ENCODE measurements at regions not wholly inside any gene's neighbourhood (a gene's known extent, or its start where the extent isn't known, plus 50 kb on each side); places are given as distances from the start of the nearest gene placed in this dataset.

DNA sequence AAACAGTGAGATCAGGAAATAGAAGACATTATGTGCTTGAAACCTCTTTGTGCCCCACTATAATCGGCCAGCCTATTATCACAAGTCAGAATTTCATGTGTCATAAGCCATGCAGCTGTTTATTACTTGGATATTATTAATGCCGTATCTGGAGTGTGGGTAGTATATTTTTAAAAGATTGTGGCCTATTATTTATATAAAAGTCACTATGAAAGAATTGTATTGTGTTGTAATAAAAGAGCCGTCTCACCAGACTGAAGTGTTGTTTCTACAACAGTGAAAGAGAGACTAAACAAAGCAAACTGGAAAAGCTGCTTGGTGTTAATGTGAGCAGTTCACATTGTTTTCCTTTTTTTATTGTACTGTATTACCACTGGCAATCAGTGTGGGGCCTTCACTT is 449.1 kb downstream of the PSAT1 start:
- TF ChIP-seq, protein P1, sequence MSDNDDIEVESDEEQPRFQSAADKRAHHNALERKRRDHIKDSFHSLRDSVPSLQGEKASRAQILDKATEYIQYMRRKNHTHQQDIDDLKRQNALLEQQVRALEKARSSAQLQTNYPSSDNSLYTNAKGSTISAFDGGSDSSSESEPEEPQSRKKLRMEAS (IDR thresholded peaks at IDR 0.05) = no peak
- TF ChIP-seq, protein P2, sequence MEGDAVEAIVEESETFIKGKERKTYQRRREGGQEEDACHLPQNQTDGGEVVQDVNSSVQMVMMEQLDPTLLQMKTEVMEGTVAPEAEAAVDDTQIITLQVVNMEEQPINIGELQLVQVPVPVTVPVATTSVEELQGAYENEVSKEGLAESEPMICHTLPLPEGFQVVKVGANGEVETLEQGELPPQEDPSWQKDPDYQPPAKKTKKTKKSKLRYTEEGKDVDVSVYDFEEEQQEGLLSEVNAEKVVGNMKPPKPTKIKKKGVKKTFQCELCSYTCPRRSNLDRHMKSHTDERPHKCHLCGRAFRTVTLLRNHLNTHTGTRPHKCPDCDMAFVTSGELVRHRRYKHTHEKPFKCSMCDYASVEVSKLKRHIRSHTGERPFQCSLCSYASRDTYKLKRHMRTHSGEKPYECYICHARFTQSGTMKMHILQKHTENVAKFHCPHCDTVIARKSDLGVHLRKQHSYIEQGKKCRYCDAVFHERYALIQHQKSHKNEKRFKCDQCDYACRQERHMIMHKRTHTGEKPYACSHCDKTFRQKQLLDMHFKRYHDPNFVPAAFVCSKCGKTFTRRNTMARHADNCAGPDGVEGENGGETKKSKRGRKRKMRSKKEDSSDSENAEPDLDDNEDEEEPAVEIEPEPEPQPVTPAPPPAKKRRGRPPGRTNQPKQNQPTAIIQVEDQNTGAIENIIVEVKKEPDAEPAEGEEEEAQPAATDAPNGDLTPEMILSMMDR (IDR thresholded peaks at IDR 0.05) = no peak
- TF ChIP-seq SREBF2 (IDR thresholded peaks at IDR 0.05) = no peak
- no peak for TF ChIP-seq POLR2AphosphoS2 (conservative IDR thresholded peaks at IDR 0.05; ENCODE audit: low read length)
- TF ChIP-seq RCOR1 (IDR thresholded peaks at IDR 0.05; ENCODE audit: low read depth, low read length) = no peak
- no peak for TF ChIP-seq ESRRA (IDR thresholded peaks at IDR 0.05; ENCODE audit: borderline replicate concordance, low read length)
- TF ChIP-seq PHF8 (IDR thresholded peaks at IDR 0.05; ENCODE audit: borderline replicate concordance, low read depth) = no peak
